ENCODE measurements at regions not wholly inside any gene's neighbourhood (a gene's known extent, or its start where the extent isn't known, plus 50 kb on each side); places are given as distances from the start of the nearest gene placed in this dataset.
"Not testable (repeated sequence)": the region's sequence is repeated elsewhere in the genome, so short reads cannot be mapped to it uniquely, and the experiment has no call there.

DNA sequence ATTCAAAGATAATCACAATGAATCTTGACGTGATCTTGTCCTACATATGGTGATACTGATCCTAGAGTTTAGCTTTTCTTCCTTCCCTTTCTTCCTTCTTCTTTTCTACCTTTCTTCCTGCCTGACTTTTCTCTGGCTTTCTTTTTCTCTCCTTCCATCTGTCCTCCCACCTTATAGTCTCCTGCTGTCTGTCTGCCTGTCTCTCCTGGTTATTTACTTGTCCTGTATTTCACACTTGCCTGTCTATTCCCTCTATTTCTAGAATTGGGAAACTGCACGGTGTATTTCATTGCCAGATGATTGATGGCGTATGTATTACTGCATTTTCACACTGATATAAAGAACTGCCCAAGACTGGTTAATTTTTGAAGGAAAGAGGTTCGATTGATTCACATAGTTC, 718.1 kb upstream of the CDH6 start:
- CTCF ChIA-PET: no interaction called here
- TF ChIP-seq, protein P1, sequence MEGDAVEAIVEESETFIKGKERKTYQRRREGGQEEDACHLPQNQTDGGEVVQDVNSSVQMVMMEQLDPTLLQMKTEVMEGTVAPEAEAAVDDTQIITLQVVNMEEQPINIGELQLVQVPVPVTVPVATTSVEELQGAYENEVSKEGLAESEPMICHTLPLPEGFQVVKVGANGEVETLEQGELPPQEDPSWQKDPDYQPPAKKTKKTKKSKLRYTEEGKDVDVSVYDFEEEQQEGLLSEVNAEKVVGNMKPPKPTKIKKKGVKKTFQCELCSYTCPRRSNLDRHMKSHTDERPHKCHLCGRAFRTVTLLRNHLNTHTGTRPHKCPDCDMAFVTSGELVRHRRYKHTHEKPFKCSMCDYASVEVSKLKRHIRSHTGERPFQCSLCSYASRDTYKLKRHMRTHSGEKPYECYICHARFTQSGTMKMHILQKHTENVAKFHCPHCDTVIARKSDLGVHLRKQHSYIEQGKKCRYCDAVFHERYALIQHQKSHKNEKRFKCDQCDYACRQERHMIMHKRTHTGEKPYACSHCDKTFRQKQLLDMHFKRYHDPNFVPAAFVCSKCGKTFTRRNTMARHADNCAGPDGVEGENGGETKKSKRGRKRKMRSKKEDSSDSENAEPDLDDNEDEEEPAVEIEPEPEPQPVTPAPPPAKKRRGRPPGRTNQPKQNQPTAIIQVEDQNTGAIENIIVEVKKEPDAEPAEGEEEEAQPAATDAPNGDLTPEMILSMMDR (IDR thresholded peaks at IDR 0.05; ENCODE audit: control extremely low read depth, extremely low read depth, low read depth, missing control alignments): no peak

DNA sequence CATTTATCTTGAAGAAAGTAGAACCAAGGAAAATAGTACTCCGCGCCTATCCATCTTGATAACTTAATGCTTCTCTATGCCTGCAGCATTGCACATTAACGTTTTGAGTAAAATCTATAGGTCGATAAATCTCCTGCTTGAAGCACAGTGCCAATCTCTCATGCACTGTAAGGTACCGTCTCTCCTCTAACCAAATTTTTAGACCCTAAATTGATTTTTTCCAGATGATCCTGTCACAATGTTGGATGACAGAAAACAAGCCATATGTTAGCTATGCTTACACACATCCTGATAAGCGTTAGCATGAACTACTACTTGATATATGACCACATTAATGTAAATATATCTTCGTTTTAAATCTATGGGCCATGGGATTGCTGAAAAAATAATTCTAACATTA, 723.8 kb upstream of the CDH6 start:
- DNase-seq (ENCODE audit: extremely low spot score): no peak
- ChIA-PET CTCF (interaction anchor here (1.3 kb wide), 1 partner anchor 9 kb away, joined by 3 read pairs; no protein-coding TSS in a partner anchor), POLR2A (no interaction called here)
- TF ChIP-seq, protein P1 (IDR thresholded peaks at IDR 0.05; ENCODE audit: control extremely low read depth, extremely low read depth, low read depth, missing control alignments): no peak

More for the DNA sequence above, 718.1 kb upstream of the CDH6 start:
- no peak for DNase-seq (ENCODE audit: extremely low spot score)
- POLR2A ChIA-PET: no interaction called here

DNA sequence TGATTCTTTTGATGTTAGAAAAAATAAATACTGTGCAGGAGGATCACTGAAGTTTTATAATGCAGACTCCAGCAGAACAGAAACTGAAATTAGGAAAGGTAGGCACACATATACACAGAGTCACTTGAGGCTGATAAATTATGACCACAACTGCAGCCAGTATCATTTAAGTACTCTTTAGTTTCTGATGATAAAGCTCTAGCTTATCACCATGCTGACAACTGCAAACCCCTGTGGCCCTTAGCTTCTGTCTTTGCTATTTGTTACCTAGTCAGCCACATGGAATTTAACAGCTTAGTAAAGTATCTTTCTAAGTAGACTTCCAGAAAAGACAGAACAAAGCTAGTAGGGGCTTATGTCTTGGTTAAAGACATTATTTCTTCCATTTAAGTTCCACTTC, 734.8 kb upstream of the CDH6 start:
- CTCF ChIA-PET: no interaction called here
- POLR2A ChIA-PET: no interaction called here
- DNase-seq (ENCODE audit: extremely low spot score): no peak
- TF ChIP-seq, protein P1 (IDR thresholded peaks at IDR 0.05; ENCODE audit: control extremely low read depth, extremely low read depth, low read depth, missing control alignments): no peak

DNA sequence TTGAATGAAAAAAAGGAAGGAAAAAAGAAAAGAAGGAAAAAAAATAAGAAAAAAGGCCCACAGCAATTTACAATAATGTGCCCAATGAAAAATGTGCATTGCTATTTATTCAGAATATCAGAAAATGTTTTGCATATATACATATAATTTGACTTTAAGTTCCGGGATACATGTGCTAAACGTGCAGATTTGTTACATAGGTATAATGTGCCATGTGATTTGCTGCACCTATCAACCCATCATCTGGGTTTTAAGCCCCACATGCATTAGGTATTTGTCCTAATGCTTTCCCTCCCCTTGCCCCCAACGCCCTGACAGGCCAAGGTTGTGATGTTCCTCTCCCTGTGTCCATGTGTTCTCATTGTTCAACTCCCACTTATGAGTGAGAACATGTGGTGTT, 738.0 kb upstream of the CDH6 start:
- CTCF ChIA-PET; DNase-seq (ENCODE audit: extremely low spot score); POLR2A ChIA-PET: not testable (repeated sequence)

DNA sequence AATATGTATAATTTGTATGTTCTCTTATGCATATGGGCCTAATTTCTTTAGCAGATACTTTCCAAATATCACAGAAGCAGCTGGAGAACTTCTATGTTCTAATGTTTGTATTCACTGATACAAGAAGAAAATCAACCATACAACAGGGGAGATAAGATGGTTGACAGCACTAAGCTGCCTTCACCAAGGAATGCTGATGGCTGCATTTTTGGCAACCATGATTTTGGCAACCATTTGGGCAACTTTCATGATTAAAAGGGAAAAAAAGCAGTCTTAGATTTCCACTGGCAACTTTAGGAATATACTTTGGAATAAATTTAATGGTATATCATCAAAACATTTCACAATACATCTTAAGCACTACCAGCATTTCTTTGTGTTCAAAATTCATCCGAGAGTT, 740.3 kb upstream of the CDH6 start:
- CTCF ChIA-PET: no interaction called here
- POLR2A ChIA-PET: no interaction called here
- no peak for DNase-seq (ENCODE audit: extremely low spot score)
- TF ChIP-seq, protein P1 (IDR thresholded peaks at IDR 0.05; ENCODE audit: control extremely low read depth, extremely low read depth, low read depth, missing control alignments): no peak

DNA sequence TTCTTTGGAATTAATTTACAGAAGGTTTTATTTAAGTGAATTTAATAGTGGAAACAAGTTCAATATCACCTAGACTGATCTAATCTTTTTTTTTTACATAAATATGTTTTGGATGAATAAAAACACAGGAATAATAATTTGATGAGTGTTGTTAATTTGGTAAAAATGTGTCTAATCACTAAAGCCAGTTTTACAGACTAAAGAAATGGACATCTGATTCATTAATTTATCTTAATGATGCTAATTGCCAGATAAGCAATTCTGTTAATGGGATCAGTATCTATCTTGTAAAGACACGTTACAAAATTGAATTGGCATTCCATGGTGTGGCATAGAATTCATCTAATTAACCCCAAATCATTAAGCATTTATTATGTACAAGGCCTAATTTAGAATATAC, 743.3 kb upstream of the CDH6 start:
- ChIA-PET CTCF (no interaction called here), POLR2A (no interaction called here)
- TF ChIP-seq, protein P1 (IDR thresholded peaks at IDR 0.05; ENCODE audit: control extremely low read depth, extremely low read depth, low read depth, missing control alignments): no peak
- DNase-seq (ENCODE audit: extremely low spot score): no peak

DNA sequence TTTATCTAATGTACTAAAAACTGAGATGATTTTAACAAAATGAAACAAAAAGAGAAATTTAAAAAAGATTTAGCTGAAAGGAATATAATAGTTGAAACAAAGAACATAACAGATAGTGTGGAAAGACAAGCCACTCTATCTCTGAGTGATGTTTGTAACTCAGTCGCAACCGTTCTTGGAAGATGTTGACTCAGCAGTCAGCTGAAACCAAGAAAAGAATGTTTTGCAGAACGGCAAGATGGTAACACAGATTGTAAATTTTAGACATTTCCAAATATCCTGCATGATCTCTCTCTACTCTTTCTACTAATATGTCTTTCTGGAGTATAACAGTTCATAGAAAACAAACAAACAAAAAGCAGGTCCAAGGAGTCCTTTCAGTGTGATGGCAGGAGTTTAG, 746.1 kb upstream of the CDH6 start:
- no peak for DNase-seq (ENCODE audit: extremely low spot score)
- TF ChIP-seq, protein P1 (IDR thresholded peaks at IDR 0.05; ENCODE audit: control extremely low read depth, extremely low read depth, low read depth, missing control alignments): no peak
- CTCF ChIA-PET: interaction anchor here (1.4 kb wide), 1 partner anchor 9 kb away, joined by 4 read pairs; no protein-coding TSS in a partner anchor
- POLR2A ChIA-PET: no interaction called here

Measured in GM10248 (cell line).